H1 (cell line): ENCODE measurements at regions not wholly inside any gene's neighbourhood (a gene's known extent, or its start where the extent isn't known, plus 50 kb on each side); places are given as distances from the start of the nearest gene placed in this dataset.

Experiments
- BCL11A ChIP-seq, 2 experiments: IDR thresholded peaks; one replicate each; pipeline ENCODE4 v1.6.1; 2011; ENCODE audit warnings: low read depth in 2 of 2, low read length in 2 of 2, mild to moderate bottlenecking in 2 of 2
- CBX5 ChIP-seq: fragments of 300-800, 300-1000 bp; sonication (generic); IDR thresholded peaks from 2 replicates; pipeline ENCODE4 v1.7.1; 2016; ENCODE audit warnings: antibody characterized with exemption, low read length, low read depth
- CHD1 ChIP-seq: IDR thresholded peaks from 2 replicates; pipeline ENCODE4 v1.6.1; 2012; ENCODE audit warnings: low read depth, low read length, improper control_type of control experiment
- GTF2F1 ChIP-seq: IDR thresholded peaks from 2 replicates; pipeline ENCODE4 v1.6.1; 2012; ENCODE audit warnings: low read depth, low read length, improper control_type of control experiment, borderline replicate concordance
- HDAC2 ChIP-seq, 2 experiments: fragments of 300-600 bp in 1 of 2; sonication (generic) in 1 of 2; IDR thresholded peaks; 2 replicates each; pipeline ENCODE4 v1.6.1; 2011 to 2012; ENCODE audit warnings: low read depth in 2 of 2, low read length in 2 of 2, mild to moderate bottlenecking in 2 of 2, moderate library complexity in 2 of 2, borderline replicate concordance in 1 of 2, inconsistent platforms in 1 of 2
- KDM1A ChIP-seq: fragments of 200-600, 300-600 bp; sonication (generic); IDR thresholded peaks from 2 replicates; pipeline ENCODE4 v1.7.1; 2016; ENCODE audit warnings: mild to moderate bottlenecking, low read length, borderline replicate concordance
- SP4 ChIP-seq: IDR thresholded peaks from 2 replicates; pipeline ENCODE4 v1.6.1; 2012; ENCODE audit warnings: low read length, inconsistent platforms

- TF ChIP-seq HDAC2 (IDR thresholded peaks at IDR 0.05; ENCODE audit: borderline replicate concordance in 1 of 2, low read depth in 2 of 2, low read length in 2 of 2) (no peak), CBX5 (no peak), CHD1 (no peak), KDM1A (no peak), SP4 (no peak), BCL11A (IDR thresholded peaks at IDR 0.05; ENCODE audit: low read depth in 2 of 2, low read length in 2 of 2) (no peak), GTF2F1 (no peak)
- TF ChIP-seq, all 59 proteins: peak for 0
Measured at GRCh38 chr13:91100944-91101343, 246.5 kb upstream of the MIR17HG start (continued).
